CD4-positive, alpha-beta T cell treated with Interleukin-4 for 4 hours (primary cell): ENCODE measurements at regions not wholly inside any gene's neighbourhood (a gene's known extent, or its start where the extent isn't known, plus 50 kb on each side); places are given as distances from the start of the nearest gene placed in this dataset.

Experiments
- DNase-seq: peaks from one replicate; pipeline ENCODE4 v3.0.0-alpha.2; 2020

DNA sequence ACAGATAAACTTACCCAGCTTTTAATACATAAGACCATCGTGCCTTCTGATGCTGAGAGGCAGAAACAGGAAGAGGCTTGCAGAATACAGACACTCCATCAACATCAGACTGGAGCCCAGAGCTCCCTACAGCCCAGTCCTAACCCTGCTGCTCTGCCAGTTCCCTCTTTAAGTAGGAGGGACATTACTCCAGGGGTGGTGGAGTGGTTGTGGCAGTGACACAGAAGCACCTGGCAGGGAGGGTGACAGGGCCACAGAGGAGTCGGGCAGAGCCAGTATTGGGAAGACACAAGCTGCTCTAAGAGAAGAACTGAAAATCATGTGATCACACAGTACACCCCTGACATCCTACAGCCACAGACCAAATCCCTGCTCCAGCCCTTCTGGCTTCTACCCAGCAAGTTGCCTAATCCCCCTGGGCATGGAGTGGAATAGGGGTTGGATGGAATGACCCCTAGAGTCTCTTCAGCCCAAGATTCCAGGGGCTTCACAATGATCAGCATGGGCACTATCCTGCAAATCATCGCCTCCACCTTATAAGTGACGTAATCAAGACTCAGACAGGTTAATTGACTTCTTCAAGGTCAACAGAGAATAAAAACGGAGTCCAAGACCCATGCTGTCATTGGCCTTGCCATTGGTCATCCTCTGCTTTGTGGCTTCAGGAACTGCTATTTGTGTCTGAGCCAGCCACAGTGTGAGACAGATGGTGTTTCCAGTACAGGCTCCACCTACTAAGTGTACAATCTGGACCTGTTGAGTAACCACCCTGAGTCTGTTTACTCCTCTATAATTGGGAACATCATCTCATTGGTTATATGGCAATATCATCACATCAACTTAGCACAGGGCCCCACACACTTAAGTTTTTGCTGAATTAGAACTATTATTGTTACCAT, 61.1 kb upstream of the ZMIZ1 start:
- no peak for DNase-seq

DNA sequence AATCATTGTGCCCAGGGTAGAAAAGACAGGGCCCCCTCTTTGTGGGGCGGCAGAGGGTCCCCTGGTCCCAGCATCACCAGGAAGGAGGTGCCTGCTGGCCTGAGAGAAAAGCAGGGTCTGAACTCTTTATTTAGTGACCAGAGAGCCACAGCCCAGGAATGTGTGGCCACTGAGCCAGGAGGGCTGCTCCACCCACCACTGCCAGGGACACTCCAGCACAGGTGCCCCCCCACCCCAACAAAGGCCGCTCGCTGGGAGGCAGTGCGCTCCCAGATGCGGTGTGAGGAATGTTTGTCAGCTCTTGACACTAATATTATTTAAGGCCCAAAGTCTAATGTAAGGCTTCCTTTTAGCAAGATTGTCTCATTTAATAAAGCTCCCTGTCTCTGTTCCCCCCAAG, 59.6 kb upstream of the ZMIZ1 start:
- DNase-seq, result no peak

- DNase-seq, result no peak
These were observed 56.2 kb upstream of the ZMIZ1 start for GRCh38 chr10:79012567-79012966.

DNA sequence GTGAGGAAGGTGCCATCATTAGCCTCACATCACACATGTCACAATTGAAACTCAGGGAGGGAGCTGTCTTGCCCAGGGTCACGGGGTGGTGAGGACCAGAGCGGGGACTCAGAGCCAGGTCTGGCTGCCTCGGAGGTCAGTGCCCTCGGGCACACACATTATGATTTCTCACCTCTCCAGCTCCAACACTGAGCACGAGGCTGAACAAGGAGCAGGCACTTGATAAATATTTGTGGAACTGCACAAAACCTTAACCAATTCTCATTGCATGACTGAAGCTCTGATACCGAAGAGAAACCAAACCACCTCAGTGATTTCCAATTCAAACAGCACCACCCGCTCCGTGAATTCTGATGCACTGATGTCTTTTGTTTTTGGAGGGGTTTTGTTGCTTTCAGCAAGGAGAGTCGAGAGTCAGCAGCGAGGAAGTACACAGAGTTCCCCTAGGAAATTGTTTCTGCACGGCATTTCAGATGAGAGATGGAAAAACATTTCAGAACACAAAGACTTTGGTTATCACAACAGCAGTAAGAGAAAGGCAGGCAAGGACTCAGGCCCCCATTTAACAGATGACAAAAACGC, 55.3 kb upstream of the ZMIZ1 start:
- no peak for DNase-seq

GRCh38 chr10:79014796-79015195, 54.0 kb upstream of the ZMIZ1 start:
- DNase-seq, result no peak

DNA sequence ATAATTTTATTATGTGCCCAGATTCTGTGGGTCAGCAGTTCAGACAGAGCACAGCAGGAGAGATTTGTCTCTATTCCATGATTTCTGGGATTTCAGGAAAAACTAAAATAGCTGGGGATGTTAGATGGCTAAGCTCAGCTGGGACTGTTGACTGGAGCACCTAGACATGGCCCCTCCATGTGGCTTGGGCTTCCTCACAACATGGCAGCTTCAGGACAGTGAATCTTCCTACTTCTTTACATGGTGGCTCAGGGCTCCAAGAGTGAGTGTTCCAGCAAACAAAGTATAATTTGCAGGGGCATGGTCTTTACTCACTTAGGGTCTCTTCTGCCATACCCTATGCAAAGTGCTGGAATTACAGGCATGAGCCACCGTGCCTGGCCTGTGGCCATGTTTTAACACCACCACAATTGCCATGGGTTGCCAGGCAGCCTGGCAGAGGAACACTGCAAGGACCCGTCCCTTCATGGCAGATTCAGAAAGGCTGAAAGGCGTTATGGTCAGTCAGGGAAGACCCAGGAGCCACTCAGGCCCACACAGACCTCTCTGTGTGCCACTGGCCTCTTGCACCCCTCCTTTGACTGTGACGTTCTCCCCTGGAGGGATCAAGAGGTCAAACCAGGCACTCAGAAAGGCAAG, 50.8 kb upstream of the ZMIZ1 start:
- DNase-seq, result no peak

- DNase-seq, result no peak
These were observed 50.2 kb upstream of the ZMIZ1 start for GRCh38 chr10:79018521-79019011.
